Muscle of leg (tissue), 3 donors: ENCODE measurements at regions not wholly inside any gene's neighbourhood (a gene's known extent, or its start where the extent isn't known, plus 50 kb on each side); places are given as distances from the start of the nearest gene placed in this dataset.
A peak's percentile ranks its signal among the peaks of the same experiment; 100 is the strongest.

Experiments used
- DNase-seq: peaks from one replicate; pipeline ENCODE4 v3.0.0; 2013
- H3K27ac ChIP-seq: one replicate; pipeline ENCODE4 v1.5.1; 2013; ENCODE audit warnings: mild to moderate bottlenecking, low read length, control low read depth
- H3K27me3 ChIP-seq: one replicate; pipeline ENCODE4 v1.6.1; 2013; ENCODE audit warnings: low read length; ENCODE audit not compliant: control insufficient read depth, insufficient read depth
- H3K36me3 ChIP-seq: one replicate; pipeline ENCODE4 v1.6.1; 2013; ENCODE audit warnings: low read length; ENCODE audit not compliant: control insufficient read depth, insufficient read depth
- H3K4me1 ChIP-seq: one replicate; pipeline ENCODE4 v1.6.1; 2013; ENCODE audit warnings: low read length; ENCODE audit not compliant: control insufficient read depth, insufficient read depth
- H3K4me3 ChIP-seq: one replicate; pipeline ENCODE4 v1.5.1; 2013; ENCODE audit warnings: low read length, control low read depth
- H3K9me3 ChIP-seq: replicated peaks from 2 replicates; pipeline ENCODE4 v1.6.1; 2013; ENCODE audit warnings: low read depth, low read length; ENCODE audit not compliant: control insufficient read depth
- WGBS: methylation state at CpG from one replicate; pipeline ENCODE4 v1.1.5; 2013; ENCODE audit warnings: missing lambda C conversion rate; ENCODE audit not compliant: insufficient coverage; 5-methylcytosine and 5-hydroxymethylcytosine counted together

DNA sequence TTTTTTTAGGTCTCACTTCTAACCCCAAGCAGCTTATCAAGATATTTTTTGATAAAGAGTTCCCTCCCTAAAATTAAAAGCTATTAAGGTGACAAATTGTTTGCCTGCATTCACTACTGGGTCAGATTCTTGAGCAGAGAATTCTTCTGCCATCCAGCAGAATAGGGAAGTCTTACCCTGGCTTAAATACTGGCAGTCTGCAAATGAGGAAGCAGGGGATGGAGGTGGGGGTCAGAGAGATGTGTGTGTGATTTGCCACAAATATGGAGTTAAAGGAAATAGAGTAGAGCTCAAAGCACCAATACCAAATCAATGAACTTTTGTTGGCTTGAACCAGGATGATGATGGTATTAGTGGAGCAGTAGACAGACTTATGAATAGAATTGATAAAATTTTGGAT is 122.2 kb downstream of the ANXA5 start:
- no peak overlapping the region for H3K4me3 ChIP-seq
- no peak overlapping the region for H3K27ac ChIP-seq
- H3K27me3 ChIP-seq: no peaks in the 10 kb centered on the region
- H3K4me1 ChIP-seq: no peaks in the 10 kb centered on the region
- H3K9me3 ChIP-seq: no peaks in the 10 kb centered on the region
- DNase-seq: no peak
- no peaks in the 10 kb centered on the region for H3K36me3 ChIP-seq

DNA sequence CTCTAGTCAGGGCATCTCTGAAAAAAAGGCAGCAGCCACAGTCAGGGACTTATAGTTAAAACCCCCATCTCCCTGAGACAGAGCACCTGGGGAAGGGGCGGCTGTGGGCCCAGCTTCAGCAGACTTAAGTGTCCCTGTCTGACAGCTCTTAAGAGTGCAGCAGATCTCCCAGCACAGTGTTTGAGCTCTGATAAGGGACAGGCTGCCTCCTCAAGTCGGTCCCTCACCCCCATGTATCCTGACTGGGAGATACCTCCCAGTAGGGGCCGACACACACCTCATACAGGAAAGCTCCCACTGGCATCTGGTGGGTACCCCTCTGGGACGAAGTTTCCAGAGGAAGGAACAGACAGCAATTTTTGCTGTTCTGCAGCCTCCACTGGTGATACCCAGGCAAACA is 129.0 kb downstream of the ANXA5 start:
- 40% methylated on average over 1 of the region's 4 CpGs for WGBS
- DNase-seq: no peak
- Histone ChIP-seq H3K9me3 (no peaks in the 10 kb centered on the region), H3K36me3 (no peaks in the 10 kb centered on the region), H3K4me3 (no peak overlapping the region), H3K27ac (no peak overlapping the region), H3K4me1 (no peaks in the 10 kb centered on the region), H3K27me3 (no peaks in the 10 kb centered on the region)

DNA sequence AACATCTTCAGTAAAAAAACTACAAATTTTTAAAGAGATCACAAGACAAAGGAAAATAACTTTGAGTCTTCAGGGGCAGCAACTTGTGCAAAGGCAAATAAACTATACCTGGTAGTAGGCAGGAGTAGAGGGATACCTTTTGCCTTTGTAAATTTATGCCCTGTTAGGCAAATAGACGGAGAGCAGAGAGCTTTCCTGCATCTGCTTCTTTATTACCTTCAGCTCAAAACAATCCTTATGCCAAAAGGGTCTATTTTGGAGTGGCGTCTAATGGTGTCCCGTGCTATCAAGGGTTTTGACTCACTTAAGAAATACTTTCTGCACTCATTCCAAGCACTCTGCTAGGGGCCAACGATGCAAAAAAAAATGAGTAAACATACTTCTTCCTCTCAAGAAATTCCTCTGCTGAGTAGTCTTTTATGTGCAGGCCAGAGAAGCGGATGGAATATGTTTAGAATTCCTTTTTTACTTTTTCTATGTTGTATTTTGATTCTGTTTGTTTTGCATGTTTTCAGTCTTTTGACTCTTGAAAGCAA is 131.9 kb downstream of the ANXA5 start:
- no peaks in the 10 kb centered on the region for H3K9me3 ChIP-seq
- H3K27me3 ChIP-seq: no peaks in the 10 kb centered on the region
- WGBS: no CpG with 5 or more reads among the region's 5 CpGs
- DNase-seq: peak; percentile 41
- H3K4me1 ChIP-seq: no peaks in the 10 kb centered on the region
- H3K36me3 ChIP-seq: no peaks in the 10 kb centered on the region
- H3K4me3 ChIP-seq: no peak overlapping the region
- H3K27ac ChIP-seq: no peak overlapping the region

DNA sequence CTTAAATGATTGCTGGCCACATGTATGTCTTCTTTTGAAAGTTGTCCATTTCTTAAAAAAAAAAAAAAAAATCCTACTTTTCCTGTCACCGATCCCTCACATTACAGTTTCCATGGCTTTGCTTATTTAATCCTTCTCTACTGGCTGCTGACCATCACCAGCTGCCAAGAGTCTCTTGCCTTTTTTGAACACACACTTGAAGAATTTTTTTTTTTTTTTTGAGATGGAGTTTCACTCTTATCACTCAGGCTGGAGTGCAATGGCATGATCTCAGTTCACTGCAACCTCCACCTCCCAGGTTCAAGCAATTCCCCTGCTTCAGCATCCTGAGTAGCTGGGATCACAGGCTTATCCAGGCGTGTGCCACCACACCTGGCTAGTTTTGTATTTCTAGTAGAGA is 134.0 kb downstream of the ANXA5 start:
- Histone ChIP-seq H3K4me3 (no peak overlapping the region), H3K4me1 (no peaks in the 10 kb centered on the region), H3K27ac (no peak overlapping the region), H3K36me3 (no peaks in the 10 kb centered on the region), H3K27me3 (no peaks in the 10 kb centered on the region), H3K9me3 (no peaks in the 10 kb centered on the region)
- DNase-seq: peak; percentile 38
- no CpG with 5 or more reads among the region's 2 CpGs for WGBS

DNA sequence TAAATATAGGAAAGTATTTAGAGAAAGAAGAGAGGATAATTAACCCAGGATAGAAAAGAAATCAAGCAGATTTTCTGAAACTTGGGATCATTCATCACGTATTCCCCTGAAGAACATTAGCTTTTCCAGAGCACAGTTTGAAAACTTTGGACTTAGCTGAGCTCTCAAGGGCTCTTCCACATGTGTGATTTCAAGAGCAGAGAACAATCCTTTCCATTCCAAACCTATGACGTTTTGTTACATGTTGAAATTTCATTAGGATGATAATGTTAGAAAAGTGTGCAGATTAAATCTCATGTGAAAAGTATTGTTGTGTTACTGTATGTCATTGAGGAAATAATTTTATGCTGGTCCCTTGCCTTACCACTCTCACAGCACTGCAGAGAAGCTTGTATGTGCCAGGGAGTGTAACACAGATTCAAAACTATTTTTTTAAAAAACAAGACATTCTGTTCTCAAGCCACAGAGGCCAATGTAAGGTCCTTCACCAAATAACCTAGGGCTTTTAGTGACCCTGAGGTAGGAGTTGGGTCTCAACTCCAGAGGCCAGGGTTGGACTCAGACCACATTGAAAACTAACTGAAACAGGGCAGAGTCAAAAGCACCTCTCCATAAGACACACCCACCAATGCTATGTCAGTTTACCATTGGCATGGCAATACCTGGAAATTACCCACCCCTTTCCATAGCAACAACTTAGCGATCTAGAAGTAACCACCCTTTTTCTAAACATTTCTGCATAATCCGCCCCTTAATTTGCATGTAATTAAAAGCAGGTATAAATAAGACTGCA is 141.3 kb downstream of the ANXA5 start:
- Histone ChIP-seq H3K27ac (peak overlapping the region; percentile 65), H3K36me3 (no peaks in the 10 kb centered on the region), H3K27me3 (no peaks in the 10 kb centered on the region), H3K4me1 (peaks cover 3% of the 10 kb centered on the region), H3K4me3 (no peak overlapping the region), H3K9me3 (no peaks in the 10 kb centered on the region)
- whole genome bisulfite sequencing: 40% methylated on average over 1 of the region's 4 CpGs
- peak; percentile 96 for DNase-seq

DNA sequence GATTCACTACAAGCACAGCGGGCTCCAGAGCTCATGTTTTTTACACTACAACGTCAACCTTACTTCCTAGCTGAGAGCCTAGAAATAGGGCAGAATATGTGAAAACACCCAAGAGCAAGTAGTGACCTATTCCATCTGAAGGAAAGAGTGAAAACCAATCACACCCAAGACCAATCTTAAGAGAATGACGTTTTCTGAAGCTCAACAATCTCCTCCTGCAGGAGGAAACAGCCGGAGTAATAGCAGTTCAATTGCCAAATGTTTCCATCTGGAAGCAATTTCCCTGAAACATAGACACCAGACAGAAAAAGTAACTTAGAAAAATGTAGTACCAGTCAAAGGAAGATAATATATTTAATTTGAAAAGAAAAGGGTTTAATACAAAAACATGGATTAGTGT is 142.4 kb downstream of the ANXA5 start:
- peaks cover 3% of the 10 kb centered on the region for H3K4me1 ChIP-seq
- H3K27ac ChIP-seq: peak overlapping the region; percentile 69
- no CpG with 5 or more reads among the region's 4 CpGs for WGBS
- no peaks in the 10 kb centered on the region for H3K36me3 ChIP-seq
- peak; percentile 97 for DNase-seq
- H3K9me3 ChIP-seq: no peaks in the 10 kb centered on the region
- no peaks in the 10 kb centered on the region for H3K27me3 ChIP-seq
- H3K4me3 ChIP-seq: no peak overlapping the region

DNA sequence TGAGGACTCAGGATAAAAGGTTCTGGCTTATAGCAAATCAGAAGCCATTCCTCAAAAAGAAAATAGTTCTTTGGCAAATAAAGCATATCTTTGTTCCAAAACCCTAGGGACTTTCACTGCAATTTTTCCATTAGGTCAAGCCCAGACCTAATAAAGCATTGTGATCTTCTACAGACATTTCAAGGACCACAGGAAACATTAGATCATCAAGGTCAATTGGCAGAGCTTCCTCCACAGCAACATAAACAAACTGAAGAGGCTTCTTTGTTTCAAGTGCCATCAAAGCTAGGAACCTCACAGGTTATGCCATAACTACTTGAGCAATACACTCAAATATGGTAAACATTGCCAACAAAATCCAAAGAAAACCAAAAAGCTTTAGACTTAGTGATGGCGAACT is 144.9 kb downstream of the ANXA5 start:
- WGBS: no CpG with 5 or more reads among the region's 1 CpG
- H3K27ac ChIP-seq: no peak overlapping the region

DNA sequence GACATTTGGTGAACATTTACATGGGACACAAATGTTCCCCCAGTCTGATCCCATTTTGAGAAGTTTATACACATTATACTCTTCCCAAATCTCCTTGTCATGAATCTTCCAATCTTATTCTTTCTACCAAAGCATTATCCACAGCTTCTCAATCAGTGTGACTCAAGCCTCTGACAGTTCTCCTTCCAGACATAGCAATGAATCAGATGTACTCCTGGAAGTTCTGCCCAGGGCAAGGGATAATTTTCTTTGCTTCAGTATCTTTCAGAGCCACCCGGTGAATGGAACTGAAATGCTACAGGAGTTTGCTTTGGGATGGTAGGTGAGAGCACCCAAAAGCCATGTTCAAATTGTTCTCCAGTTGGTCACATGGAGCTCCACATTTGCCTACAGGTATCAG is 145.5 kb downstream of the ANXA5 start:
- no peak overlapping the region for H3K4me3 ChIP-seq
- H3K27me3 ChIP-seq: no peaks in the 10 kb centered on the region
- no peak overlapping the region for H3K27ac ChIP-seq
- H3K36me3 ChIP-seq: no peaks in the 10 kb centered on the region
- peaks cover 3% of the 10 kb centered on the region for H3K4me1 ChIP-seq
- no peak for DNase-seq
- no peaks in the 10 kb centered on the region for H3K9me3 ChIP-seq
- WGBS: 100% methylated on average over 1 of the region's 1 CpG

More for the DNA sequence above, 144.9 kb downstream of the ANXA5 start:
- Histone ChIP-seq H3K27me3 (no peaks in the 10 kb centered on the region), H3K4me3 (no peak overlapping the region), H3K9me3 (no peaks in the 10 kb centered on the region), H3K4me1 (peaks cover 3% of the 10 kb centered on the region), H3K36me3 (no peaks in the 10 kb centered on the region)
- DNase-seq: peak; percentile 72

DNA sequence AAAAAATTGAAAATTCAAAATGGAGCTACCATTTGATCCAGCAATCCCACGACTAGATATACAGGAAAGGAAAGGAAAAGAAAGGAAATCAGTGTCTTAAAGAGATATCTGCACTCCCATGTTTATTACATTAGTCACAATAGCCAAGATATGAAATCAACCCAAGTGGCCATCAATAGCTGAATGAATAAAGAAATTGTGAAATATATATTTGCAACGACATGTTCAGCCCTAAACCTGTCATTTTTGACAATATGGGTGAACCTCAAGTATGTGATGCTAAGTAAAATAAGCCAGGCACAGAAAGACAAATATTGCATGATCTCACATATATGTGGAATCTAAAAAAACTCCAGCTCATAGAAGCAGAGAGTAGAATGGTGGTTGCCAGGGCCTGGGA is 155.1 kb downstream of the ANXA5 start:
- H3K4me1 ChIP-seq: no peaks in the 10 kb centered on the region
- no peaks in the 10 kb centered on the region for H3K36me3 ChIP-seq
- DNase-seq: no peak
- H3K27ac ChIP-seq: no peak overlapping the region
- H3K4me3 ChIP-seq: no peak overlapping the region
- WGBS: no CpG with 5 or more reads among the region's 2 CpGs
- H3K9me3 ChIP-seq: no peaks in the 10 kb centered on the region
- no peaks in the 10 kb centered on the region for H3K27me3 ChIP-seq

DNA sequence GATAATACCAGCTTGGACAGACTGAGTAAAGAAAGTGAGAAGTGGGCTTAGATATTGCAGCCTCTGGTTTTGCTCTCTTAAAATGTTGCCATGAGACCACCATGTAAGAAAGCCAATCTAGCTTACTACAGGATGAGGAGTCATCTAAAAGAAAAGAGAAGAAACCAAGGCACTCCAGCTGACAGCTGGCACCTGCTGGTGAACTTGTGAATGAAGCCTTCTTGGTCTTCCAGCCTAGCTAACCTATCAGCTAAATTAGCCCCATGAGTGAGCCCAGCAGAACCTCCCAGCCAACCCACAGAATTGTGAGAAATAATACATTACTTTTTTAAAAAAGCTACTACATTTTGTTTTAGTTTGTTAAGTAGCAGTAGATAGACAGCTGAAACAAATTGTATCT is 154.5 kb upstream of the QRFPR start:
- no peak overlapping the region for H3K27ac ChIP-seq
- H3K4me3 ChIP-seq: no peak overlapping the region
- H3K4me1 ChIP-seq: no peaks in the 10 kb centered on the region
- DNase-seq: no peak
- no peaks in the 10 kb centered on the region for H3K9me3 ChIP-seq
- H3K36me3 ChIP-seq: no peaks in the 10 kb centered on the region
- H3K27me3 ChIP-seq: no peaks in the 10 kb centered on the region

DNA sequence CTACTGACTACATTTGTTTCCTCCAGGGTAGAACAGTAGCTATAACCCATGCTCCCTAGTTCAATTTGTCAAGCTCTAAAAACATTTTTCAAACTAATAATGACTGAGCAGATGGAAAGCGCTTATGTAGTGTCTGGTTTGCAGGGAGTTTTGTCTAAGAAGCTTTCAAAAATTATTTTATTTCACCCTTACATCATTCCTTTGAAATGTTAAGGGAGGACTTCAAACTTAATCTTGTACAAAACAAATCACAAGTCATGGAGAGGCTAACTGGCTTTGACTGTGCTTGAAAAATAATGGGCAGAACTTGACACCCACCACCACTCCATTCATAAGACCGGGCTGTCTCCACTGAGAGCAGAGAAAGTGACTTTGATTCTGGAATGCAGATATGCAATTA is 153.4 kb upstream of the QRFPR start:
- no CpG with 5 or more reads among the region's 2 CpGs for WGBS
- H3K4me3 ChIP-seq: no peak overlapping the region
- H3K27ac ChIP-seq: no peak overlapping the region

More for the DNA sequence above, 153.4 kb upstream of the QRFPR start:
- Histone ChIP-seq H3K9me3 (no peaks in the 10 kb centered on the region), H3K27me3 (no peaks in the 10 kb centered on the region), H3K36me3 (no peaks in the 10 kb centered on the region), H3K4me1 (no peaks in the 10 kb centered on the region)
- DNase-seq: no peak
